NCI-H146 treated with DMSO at 0.1 percent for 48 hours (cell line): ENCODE measurements at regions not wholly inside any gene's neighbourhood (a gene's known extent, or its start where the extent isn't known, plus 50 kb on each side); places are given as distances from the start of the nearest gene placed in this dataset.

Experiments
- DNase-seq: peaks from one replicate; lab custom pipeline; 2025; ENCODE audit not compliant: unreplicated experiment; lab: John Stamatoyannopoulos, UW

DNA sequence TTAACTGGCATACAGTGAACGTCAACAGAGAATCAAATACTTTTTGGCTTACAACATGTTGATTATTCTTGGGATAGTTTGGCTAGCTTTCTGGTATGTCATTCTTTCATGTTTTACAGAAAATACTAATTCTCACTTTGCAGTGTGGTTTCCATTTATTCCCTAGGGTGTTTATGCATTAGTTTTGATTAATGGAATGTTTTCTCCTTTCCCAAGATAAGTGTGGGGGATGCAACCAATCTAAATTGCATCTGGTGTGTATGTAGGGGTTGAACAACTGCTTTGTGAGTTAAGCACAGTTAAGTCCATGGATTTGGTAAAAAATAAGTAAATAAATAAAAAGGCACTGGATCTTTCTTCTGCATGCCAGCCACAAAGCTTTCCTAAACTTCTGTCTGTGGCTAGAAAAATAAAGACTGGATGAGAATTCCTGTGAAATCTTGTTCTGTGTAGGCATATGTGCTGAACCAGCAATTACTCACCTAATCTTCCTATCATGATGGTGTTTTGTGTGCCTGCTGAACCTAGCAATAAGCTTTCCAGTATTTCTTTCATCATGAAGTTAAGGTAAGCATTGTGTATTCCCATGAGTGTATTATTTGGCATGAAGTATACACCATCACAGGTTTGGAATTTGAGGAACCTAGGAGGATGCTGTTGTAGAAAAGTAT lies 50.6 kb upstream of the TENM3 start:
- DNase-seq, result no peak

DNA sequence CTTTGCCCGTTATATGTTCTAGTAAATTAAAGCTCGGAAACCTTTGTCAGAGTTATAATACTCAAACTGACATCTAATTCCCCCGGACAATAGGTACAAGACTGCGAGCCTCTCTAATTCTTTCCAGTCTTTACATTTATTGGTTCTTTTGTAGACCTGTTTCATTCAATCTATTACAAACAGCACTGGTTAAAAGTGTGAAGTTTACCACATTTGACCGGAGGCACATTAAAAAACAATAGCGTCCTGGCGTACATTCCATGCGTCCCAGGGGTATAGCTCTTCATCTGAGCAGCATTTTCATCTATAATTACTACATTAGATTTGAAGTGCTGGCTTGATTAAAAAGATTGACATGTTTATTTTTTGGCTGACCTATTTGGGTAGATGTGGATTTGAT lies 49.9 kb upstream of the TENM3 start:
- no peak for DNase-seq
